ENCODE measurements at regions not wholly inside any gene's neighbourhood (a gene's known extent, or its start where the extent isn't known, plus 50 kb on each side); places are given as distances from the start of the nearest gene placed in this dataset.

- H3K79me2 ChIP-seq (ENCODE audit: insufficient read depth, low read length), result no peaks in the 10 kb centered on the region
- TF ChIP-seq FIP1L1 (IDR thresholded peaks at IDR 0.05; ENCODE audit: borderline replicate concordance, insufficient read depth, low read depth, low read length) (no peak), BORCS8-MEF2B (CRISPR knock-in tag; IDR thresholded peaks at IDR 0.05) (no peak)
- H3K9me3 ChIP-seq (ENCODE audit: low read length), result peaks cover 36% of the 10 kb centered on the region
- no peak overlapping the region for H3K4me3 ChIP-seq (replicated peaks in 1 of 3; ENCODE audit: insufficient read depth in 1 of 3, low read depth in 2 of 3, low read length in 3 of 3)
- DNase-seq (ENCODE audit: low spot score) (no peak), ATAC-seq (no peak), FAIRE-seq (no peak)
- intact Hi-C loops (cut with micrococcal nuclease; ENCODE audit: unreplicated experiment) (no loop called here), in situ Hi-C loops (cut with HindIII; ENCODE audit: extremely low pct_ligation_motif_present, low pct_unique_long_range_greater_than_20kb) (no loop called here)
- H2AFZ ChIP-seq (ENCODE audit: low read length), result no peak overlapping the region
- H3K27me3 ChIP-seq (ENCODE audit: control insufficient read depth in 1 of 2, insufficient read depth in 2 of 2, low read length in 2 of 2), result no peaks in the 10 kb centered on the region
- ChIA-PET CTCF (ENCODE audit: low intra/inter-chr PET ratio, low total read pairs) (no interaction called here), POLR2A (no interaction called here)
- H3K9ac ChIP-seq (ENCODE audit: insufficient read depth, low read depth, low read length), result no peak overlapping the region
- H3K27ac ChIP-seq (ENCODE audit: extremely low read length, insufficient read depth, low read length), result no peak overlapping the region
- H3K4me2 ChIP-seq (ENCODE audit: low read depth, low read length), result no peak overlapping the region
- no peaks in the 10 kb centered on the region for H3K36me3 ChIP-seq (replicated peaks in 1 of 2; ENCODE audit: control insufficient read depth in 1 of 2, insufficient read depth in 2 of 2, low read length in 2 of 2)
- H4K20me1 ChIP-seq (ENCODE audit: insufficient read depth, low read length), result no peaks in the 10 kb centered on the region
- no TSS peak for BruUV-seq (replicated peaks)
- H3K4me1 ChIP-seq (ENCODE audit: insufficient read depth, low read length), result no peaks in the 10 kb centered on the region
Measured at GRCh38 chr15:54810496-54810895, 386.2 kb downstream of the RSL24D1 start.

- no peaks in the 10 kb centered on the region for H3K4me1 ChIP-seq (ENCODE audit: insufficient read depth, low read length)
- H3K79me2 ChIP-seq (ENCODE audit: insufficient read depth, low read length), result no peaks in the 10 kb centered on the region
- H3K4me2 ChIP-seq (ENCODE audit: low read depth, low read length), result no peak overlapping the region
- ATAC-seq (no peak), FAIRE-seq (no peak), DNase-seq (ENCODE audit: low spot score) (no peak)
- H3K36me3 ChIP-seq (replicated peaks in 1 of 2; ENCODE audit: control insufficient read depth in 1 of 2, insufficient read depth in 2 of 2, low read length in 2 of 2), result no peaks in the 10 kb centered on the region
- in situ Hi-C loops (cut with HindIII; ENCODE audit: extremely low pct_ligation_motif_present, low pct_unique_long_range_greater_than_20kb) (no loop called here), intact Hi-C loops (cut with micrococcal nuclease; ENCODE audit: unreplicated experiment) (no loop called here)
- TF ChIP-seq ZNF326 (CRISPR knock-in tag; IDR thresholded peaks at IDR 0.05; ENCODE audit: borderline replicate concordance) (no peak), FOXP4 (CRISPR knock-in tag; IDR thresholded peaks at IDR 0.05) (no peak), STAT5B (CRISPR knock-in tag; IDR thresholded peaks at IDR 0.05) (no peak), ARNTL (CRISPR knock-in tag; IDR thresholded peaks at IDR 0.05) (no peak), SAFB2 (CRISPR knock-in tag; IDR thresholded peaks at IDR 0.05; ENCODE audit: borderline replicate concordance, low read depth) (no peak), ATRX (CRISPR knock-in tag; IDR thresholded peaks at IDR 0.05; ENCODE audit: borderline replicate concordance) (no peak), ZNF800 (CRISPR knock-in tag; IDR thresholded peaks at IDR 0.05) (no peak), ZFP36 (IDR thresholded peaks at IDR 0.05; ENCODE audit: borderline replicate concordance, low read depth, low read length, partially characterized antibody) (no peak), ZNF772 (CRISPR knock-in tag; IDR thresholded peaks at IDR 0.05) (no peak), PRPF4 (IDR thresholded peaks at IDR 0.05; ENCODE audit: low read depth, low read length, poor library complexity, severe bottlenecking) (no peak), ZNF629 (CRISPR knock-in tag; conservative IDR thresholded peaks at IDR 0.05) (no peak), NR2F1 (CRISPR knock-in tag; IDR thresholded peaks at IDR 0.05) (no peak), STAG1 (CRISPR knock-in tag; IDR thresholded peaks at IDR 0.05) (no peak)
- no peak overlapping the region for H2AFZ ChIP-seq (ENCODE audit: low read length)
- ChIA-PET POLR2A (no interaction called here), CTCF (ENCODE audit: low intra/inter-chr PET ratio, low total read pairs) (no interaction called here)
- H4K20me1 ChIP-seq (ENCODE audit: insufficient read depth, low read length), result no peaks in the 10 kb centered on the region
- H3K9ac ChIP-seq (ENCODE audit: insufficient read depth, low read depth, low read length), result no peak overlapping the region
- H3K4me3 ChIP-seq (replicated peaks in 1 of 3; ENCODE audit: insufficient read depth in 1 of 3, low read depth in 2 of 3, low read length in 3 of 3), result no peak overlapping the region
- WGBS (ENCODE audit: low lambda C conversion rate), result 0% methylated on average over 2 of the region's 2 CpGs
- BruUV-seq (replicated peaks), result no TSS peak
- H3K27ac ChIP-seq (ENCODE audit: extremely low read length, insufficient read depth, low read length), result no peak overlapping the region
- H3K9me3 ChIP-seq (ENCODE audit: low read length), result peaks cover 33% of the 10 kb centered on the region
- no peaks in the 10 kb centered on the region for H3K27me3 ChIP-seq (ENCODE audit: control insufficient read depth in 1 of 2, insufficient read depth in 2 of 2, low read length in 2 of 2)
Measured at GRCh38 chr15:54810031-54810430, 386.7 kb downstream of the RSL24D1 start.

Measured in HepG2 (cell line).